ENCODE measurements at regions not wholly inside any gene's neighbourhood (a gene's known extent, or its start where the extent isn't known, plus 50 kb on each side); places are given as distances from the start of the nearest gene placed in this dataset.

GRCh38 chr5:173699966-173700365, 83.5 kb upstream of the BOD1 start:
- DNase-seq (ENCODE audit: extremely low read depth, low read depth) = no peak
- no peak for TF ChIP-seq CTCF (IDR thresholded peaks at IDR 0.05; ENCODE audit: low read depth, low read length, missing control alignments)

GRCh38 chr5:173703466-173703865, 87.0 kb upstream of the BOD1 start:
- no peak for TF ChIP-seq CTCF (IDR thresholded peaks at IDR 0.05; ENCODE audit: low read depth, low read length, missing control alignments)
- H3K4me3 ChIP-seq (replicated peaks; ENCODE audit: low read depth, low read length) = no peak overlapping the region
- DNase-seq (ENCODE audit: extremely low read depth, low read depth) = no peak

More at GRCh38 chr5:173699966-173700365, 83.5 kb upstream of the BOD1 start:
- H3K4me3 ChIP-seq (replicated peaks; ENCODE audit: low read depth, low read length) = no peak overlapping the region

- no peak overlapping the region for H3K4me3 ChIP-seq (replicated peaks; ENCODE audit: low read depth, low read length)
- no peak for TF ChIP-seq CTCF (IDR thresholded peaks at IDR 0.05; ENCODE audit: low read depth, low read length, missing control alignments)
- DNase-seq (ENCODE audit: extremely low read depth, low read depth) = no peak
Observed at GRCh38 chr5:173704615-173705511, 88.4 kb upstream of the BOD1 start.

- no peak for TF ChIP-seq CTCF (IDR thresholded peaks at IDR 0.05; ENCODE audit: low read depth, low read length, missing control alignments)
- H3K4me3 ChIP-seq (replicated peaks; ENCODE audit: low read depth, low read length) = no peak overlapping the region
- no peak for DNase-seq (ENCODE audit: extremely low read depth, low read depth)
Observed at GRCh38 chr5:173705512-173706044, 89.1 kb upstream of the BOD1 start.

GRCh38 chr5:173706700-173707099, 90.2 kb upstream of the BOD1 start:
- no peak for TF ChIP-seq CTCF (IDR thresholded peaks at IDR 0.05; ENCODE audit: low read depth, low read length, missing control alignments)

GRCh38 chr5:173707392-173707791, 90.9 kb upstream of the BOD1 start:
- no peak for TF ChIP-seq CTCF (IDR thresholded peaks at IDR 0.05; ENCODE audit: low read depth, low read length, missing control alignments)
- no peak overlapping the region for H3K4me3 ChIP-seq (replicated peaks; ENCODE audit: low read depth, low read length)
- no peak for DNase-seq (ENCODE audit: extremely low read depth, low read depth)

More at GRCh38 chr5:173706700-173707099, 90.2 kb upstream of the BOD1 start:
- H3K4me3 ChIP-seq (replicated peaks; ENCODE audit: low read depth, low read length) = no peak overlapping the region
- DNase-seq (ENCODE audit: extremely low read depth, low read depth) = no peak

Measured in HFF-Myc (cell line).